ENCODE measurements at regions not wholly inside any gene's neighbourhood (a gene's known extent, or its start where the extent isn't known, plus 50 kb on each side); places are given as distances from the start of the nearest gene placed in this dataset.
"Not testable (repeated sequence)": the region's sequence is repeated elsewhere in the genome, so short reads cannot be mapped to it uniquely, and the experiment has no call there.

DNA sequence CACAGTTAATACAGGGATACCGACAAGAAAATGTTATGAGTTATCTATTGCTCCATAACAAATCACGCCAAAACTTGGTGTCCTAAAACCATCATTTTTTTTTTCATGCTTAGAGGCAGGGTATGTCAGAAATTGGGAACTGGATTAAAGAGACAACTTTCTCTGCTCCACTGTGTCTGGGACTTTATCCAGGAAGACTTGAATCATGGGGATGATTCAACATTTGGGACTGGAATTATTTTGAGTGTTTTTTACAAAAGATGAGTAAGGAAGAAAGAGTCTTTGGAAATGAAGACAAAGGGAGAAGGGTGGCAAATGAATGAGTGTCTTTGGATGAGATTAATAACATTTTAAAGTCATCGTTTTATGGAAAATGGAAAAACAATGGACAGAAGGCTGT, 1883.7 kb upstream of the C9orf72 start:
- no peak for DNase-seq

DNA sequence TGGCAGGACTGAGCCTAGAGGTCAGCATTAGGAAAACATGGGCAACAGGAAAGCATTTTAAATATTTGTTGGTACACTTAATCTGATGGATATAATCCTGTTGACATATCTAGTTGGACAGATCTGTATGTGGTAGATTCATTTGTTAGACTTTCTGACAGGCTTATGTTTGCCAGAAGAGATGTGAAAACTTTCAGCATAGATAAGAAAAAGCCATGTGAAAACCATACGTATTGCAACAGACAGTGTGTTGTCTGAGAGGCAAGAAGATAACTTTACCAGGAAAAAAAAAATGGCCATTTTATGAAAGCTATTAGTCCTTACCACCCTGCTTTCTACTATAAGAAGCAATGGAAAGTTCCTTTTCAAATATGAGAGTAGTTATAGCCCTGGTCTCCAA, 1902.2 kb upstream of the C9orf72 start:
- no peak for DNase-seq

DNA sequence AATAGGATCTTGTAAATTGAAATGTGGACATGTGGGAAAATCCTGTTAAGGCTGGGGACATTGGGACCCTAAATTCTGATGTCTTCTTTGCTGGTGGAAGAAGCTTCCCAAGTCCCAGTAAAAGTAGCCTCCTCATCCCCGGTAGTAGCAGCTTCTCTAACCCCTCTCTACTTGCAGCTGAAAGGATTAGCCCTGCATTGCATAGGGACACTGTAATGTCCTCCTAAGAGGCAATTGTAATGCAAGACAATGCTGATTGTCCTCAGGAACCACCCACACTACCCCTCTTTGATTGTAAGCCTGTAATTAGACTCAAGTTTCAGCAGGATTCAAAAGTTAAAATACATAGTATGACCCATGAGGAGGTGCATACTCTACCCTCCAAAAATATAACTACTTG, 1938.4 kb upstream of the C9orf72 start:
- DNase-seq: no peak

DNA sequence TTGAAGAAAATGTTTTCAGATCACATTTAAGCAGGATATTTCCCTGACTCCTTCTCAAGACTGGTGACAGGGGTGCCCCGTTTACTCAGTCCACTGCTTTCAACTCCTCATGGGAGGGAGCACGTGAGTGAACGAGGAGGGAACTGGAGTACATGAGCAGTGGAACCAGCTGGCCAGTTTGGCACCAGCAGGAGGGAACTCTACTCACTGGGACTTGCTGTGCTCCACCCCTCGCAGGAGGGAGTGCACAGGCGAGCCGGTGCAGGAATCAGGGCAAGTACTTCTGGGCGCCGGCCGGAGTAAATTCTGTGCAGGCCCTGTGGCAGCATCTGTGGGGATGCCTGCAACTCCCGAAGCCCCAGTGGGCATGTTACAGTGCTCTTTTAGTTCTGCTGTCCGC, 1941.1 kb upstream of the C9orf72 start:
- no peak for DNase-seq

DNA sequence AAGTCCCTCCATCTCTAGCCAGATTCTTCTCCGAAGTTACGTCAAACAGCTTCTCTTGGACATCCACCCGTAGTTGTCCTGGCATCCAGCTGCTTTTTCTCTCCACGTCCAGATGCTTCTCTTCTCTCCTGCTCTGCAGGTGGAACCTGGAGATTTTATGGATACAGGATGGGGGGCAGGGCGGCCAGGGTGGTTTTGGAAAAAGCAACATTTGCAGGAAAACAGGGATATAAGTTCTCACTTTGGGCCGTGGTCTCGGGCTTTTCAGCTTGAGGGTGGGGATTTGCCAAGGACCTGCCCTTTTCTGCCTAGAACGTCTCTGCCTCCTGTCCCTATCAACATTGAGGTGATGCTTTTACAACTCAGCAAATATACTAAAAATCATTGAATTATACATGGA, 1941.6 kb upstream of the C9orf72 start:
- DNase-seq: no peak

DNA sequence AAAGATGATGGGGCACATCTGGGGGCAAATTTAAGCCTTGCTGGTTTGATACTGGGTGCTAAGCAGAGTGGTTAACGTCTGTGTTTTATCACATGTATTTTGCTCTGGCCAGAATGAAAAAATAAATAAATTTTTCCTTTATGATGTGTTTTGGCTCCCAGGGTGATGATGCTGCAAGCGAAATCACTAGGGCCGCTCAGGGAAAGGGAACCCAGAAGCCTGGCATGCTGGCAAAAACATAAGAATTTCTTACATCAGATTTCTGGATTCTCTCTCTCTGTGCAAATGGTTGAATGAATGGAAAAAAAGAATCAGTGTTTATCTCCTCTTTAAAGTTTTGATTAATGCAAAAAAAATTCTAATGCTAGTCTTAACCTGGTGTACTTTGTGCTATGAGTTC, 1975.2 kb upstream of the C9orf72 start:
- DNase-seq: no peak

DNA sequence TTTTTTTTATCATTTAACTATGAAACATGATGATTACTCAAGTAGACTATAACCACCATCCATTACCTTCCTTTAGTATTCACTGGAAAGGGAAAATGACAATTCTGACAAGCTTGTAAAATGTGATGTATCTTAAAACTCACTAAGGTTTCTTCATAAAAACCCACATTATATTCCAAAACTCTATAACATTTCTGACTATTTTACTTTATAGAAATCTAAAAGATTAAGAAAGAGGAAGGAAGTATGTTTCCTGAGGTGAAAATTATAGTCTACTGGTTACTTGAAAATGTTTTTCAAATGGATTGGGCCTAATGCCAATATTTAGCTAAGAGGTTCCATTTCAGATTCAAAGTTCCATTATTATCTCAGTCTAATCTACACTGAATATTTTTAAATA, 1982.2 kb upstream of the C9orf72 start:
- no peak for DNase-seq

DNA sequence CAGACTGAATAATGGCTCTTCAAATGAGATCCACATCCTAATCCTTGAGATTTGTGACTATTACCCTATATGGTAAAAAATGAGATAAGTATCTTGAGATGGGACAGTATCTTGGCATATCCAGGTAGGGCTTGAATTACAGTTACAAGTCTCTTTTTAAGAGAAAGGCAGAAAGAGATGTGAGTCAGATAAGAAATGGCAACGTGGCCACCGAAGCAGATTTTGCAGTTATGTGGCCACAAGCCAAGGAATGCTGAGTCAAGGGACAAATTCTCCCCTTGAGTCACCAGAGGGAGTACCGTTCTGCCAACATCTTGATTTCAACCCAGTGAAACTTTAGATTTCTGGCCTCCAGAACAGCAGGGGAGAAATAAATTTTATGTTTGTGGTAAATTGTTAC, 1983.0 kb upstream of the C9orf72 start:
- no peak for DNase-seq

DNA sequence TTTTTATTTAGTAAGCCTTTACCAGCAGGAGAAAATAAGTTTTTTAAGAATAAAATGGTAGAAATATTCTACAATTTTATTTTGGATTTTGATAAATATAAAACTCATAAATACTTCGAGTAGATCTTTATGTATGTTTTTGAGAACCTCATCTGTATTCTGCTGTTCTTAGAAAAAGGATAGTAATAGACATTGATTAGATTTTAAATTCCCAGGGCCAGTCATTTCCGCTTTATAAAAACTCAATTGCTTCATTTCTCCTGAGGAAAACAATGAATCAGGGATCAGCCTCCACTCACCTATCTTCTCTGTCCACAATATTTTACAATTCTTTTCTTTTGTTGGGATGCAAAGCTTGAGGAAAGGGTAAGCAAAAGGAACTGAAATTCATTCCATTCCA, 1983.5 kb upstream of the C9orf72 start:
- DNase-seq: no peak

DNA sequence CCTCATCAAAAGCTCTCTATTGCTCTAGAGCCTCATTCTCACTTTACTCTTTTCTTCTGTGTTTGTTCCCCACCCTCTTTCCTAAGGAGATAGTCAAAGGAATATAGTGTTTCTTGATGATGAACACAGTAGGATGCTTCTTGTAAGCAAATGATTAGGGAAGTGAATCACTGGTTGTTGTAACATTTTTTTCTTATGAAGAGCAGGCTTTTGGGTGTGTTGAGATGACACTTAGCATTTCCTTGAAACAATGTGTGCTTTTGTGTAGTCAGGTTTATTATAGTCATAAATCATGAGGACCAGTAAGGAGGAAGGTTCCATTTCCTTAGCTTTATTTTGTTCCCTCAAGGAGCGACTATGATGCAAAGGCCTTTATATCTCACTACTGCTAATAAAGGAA, 1991.3 kb upstream of the C9orf72 start:
- no peak for DNase-seq

DNA sequence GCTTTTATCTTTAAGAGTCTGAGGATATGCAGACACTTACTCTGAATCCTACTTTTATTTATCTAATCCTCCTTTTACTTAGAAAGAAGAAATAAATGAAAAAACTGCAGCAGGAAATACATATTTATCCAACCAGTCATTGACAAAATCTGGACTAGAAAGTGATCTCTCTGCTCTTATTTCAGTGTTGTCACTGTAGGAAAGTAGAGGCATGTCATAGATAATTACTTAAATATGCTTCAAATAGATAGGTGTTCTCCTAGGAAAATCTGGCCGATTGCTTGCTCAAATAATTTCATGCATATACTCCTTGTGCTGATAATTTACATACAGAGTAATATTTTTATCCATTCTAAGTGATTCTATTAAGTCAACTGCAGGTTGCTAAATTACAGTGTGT, 2001.9 kb upstream of the C9orf72 start:
- no peak for DNase-seq

DNA sequence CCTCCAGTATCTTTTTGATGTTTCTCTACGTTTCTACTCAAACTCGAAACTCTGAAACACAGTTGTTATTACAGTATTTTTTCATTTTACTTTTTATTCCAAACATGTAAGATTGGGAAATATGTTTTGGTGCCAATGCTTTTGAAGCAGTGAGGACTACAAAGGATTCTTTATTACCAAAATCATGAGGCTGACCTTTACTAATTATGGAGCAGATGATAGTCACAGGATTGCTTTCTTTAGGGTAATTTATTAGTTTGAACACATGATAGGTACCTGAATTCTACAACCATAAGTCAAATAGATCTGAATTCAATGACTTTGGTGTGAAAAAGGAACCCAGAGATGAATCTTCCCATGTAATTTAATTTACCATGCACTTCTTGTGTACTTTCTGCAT, 2015.1 kb upstream of the C9orf72 start:
- no peak for DNase-seq

DNA sequence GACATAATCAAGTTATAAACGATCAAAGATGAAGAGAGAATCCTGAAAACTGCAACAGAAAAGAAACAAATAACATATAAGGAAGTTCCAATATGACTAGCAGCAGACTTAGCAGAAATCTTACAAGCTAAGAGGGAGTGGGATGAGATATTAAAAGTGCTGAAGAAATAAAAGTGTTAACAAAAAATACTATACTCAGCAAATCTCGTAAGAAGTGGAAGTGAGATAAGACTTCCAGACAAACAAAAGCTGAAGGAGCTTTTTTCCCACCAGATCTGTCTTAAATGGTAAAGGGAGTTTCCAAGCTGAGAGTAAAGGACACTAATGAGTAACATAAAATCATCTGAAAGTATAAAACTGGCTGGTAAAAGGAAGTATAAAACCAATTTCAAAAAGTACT, 2036.0 kb upstream of the C9orf72 start:
- no peak for DNase-seq

DNA sequence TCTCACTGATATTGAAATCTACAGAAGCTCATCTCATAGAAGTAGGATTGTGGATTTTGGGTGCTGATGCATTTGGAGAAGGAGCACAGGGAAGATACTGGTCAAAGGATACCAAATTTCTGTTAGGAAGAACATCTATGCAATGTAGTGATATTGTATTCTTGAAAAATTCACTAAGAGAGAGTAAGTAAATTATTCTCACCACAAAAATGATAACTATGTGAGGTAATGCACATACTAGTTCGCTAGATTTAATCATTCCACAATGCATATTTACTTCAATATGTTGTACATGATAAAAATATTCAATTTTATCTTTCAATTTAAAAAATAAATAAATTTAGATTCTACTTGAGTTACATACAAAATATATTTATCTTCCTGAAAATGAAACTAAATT, 2040.5 kb upstream of the C9orf72 start:
- DNase-seq: no peak

DNA sequence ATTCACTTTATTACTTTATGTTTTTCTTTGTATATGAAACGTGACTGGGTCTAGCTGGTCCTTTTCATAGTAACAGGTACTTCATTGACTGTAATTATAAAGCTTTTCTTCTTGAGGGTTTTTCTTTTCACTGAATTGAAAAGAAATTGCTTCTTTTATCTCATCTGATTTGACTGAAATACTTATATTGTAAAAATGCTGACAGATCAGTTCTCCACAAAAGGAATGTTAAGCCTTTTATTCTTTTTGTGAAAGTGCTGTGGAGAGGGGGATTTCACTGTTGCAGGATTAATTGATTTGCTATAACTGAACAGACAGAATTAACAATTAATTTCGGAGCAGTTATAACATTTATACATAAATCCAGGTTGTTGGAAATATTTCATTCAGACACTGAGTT, 2043.6 kb upstream of the C9orf72 start:
- no peak for DNase-seq

DNA sequence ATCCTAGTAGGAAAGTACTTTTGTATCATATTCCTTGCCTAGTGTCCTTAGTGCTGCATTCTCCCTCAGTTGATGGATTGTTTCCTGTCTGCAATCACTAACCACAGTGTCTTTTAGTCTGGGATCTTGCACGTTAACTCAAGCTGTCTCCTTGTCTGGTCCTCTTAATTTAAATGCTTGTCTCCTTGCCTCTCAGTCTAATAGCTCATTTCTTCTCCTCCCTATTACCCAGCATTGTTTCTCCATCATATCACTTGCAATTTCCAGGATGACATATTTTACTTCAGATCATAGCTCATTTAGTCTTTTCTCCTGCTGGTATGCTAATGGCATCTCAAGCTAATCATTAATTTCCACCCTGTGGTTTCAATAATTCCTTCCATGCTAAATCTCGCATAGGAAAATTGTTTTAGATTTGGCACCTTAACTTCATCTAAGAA, 2052.0 kb upstream of the C9orf72 start:
- DNase-seq: no peak

DNA sequence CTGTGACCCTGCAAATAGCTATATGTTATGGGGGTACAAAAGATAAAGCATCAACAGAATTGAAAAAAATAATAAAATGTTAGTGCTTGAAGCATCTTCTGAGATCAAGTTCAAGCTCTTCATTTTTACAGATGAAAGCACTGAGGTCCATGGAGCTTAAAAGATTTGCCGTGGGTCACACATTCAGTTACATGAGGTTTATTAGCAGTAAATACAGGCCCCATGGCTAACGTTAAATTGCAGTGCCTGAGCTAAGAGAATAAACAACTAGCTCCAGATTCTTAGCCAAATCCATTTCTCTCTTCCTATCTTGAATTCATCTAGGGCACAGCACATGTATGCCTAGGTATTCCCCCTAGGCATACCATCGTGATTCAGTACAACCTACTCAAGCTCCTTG, 2052.7 kb upstream of the C9orf72 start:
- no peak for DNase-seq

DNA sequence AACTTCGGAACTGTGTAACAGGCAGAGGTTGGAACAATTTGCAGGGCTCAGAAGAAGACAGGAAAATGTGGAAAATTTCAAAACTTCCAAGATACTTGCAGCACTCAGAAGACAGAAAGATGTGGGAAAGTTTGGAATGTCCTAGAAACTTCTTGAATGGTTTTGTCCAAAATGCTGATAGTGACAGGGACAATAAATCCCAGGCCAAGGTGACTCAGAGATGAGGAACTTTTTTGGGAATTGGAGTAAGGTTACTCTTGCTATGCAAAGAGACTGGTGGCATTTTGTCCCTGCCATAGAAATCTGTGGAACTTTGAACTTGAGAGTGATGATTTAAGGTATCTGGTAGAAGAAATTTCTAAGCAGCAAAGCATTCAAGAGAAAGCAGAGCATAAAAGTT, 2055.6 kb upstream of the C9orf72 start:
- DNase-seq: not testable (repeated sequence)

DNA sequence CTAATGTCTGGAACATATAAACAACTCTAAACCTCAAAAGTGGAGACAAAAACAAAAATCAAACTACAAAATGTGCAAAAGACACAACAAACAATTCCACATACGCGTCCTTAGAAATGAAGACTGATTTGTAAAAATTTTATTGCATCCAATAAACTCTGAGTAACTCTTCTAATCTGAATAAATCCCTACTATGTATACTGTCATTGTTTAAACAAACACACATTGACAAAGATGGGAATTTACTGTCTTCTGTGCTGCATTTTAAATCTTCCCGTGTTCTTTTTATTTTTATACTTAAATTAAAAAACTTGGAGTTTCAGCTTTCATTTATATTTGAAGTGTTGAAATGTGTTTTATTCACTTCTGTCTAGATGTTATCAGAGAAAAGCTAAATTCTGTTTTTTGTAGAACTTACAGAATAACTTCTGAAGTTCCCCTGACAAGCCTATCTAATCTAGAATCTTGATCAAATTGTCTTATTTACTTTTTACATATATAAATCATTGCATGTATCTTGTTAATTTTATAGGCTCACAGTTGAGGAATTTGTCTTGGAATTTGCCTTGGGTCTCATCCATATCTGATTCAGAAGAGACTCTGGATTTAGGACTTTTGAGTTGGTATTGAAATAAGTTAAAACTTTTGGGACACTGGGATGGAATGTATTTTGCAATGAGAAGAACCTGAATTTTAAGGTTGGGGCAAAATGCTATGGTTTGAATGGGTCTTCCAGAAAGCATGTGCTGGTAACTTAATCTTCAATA, 2064.4 kb upstream of the C9orf72 start:
- no peak for DNase-seq

DNA sequence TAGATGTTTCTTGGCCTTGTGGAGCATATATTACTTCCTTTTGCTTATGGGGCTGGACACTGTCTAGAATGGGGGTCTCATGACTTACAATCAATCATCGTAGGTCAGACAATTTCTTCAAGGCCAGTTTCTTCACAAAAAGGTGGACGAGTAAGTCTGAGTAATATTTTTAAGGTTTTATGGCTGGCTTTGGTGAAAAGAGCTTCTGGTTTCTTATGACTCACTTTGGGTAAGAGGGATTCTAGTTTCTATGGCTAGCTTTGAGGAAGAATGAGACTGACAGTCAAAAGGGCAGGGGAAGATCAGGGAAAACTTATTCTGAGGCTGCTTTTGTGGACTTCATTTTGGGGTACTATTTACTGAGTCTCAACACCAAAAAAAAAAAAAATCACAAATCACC, 2067.2 kb upstream of the C9orf72 start:
- DNase-seq: no peak

DNA sequence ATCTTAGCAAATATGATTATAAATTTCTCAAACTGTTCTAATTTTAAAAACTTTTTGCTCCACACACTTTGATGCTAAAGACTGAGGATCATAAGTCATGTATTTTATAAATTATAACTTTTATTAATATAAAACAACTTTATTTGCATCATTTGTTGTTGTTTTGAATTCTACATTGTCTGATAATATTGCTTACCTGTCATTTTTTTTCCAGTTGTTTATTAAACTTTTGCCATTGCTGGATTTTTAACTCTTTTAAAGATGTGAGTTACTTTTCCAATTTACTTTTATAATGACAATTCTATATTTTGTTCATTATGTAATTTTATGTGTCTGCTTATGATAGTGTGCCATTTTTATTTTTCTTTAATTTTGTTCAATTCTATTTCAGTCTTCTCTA, 2071.2 kb upstream of the C9orf72 start:
- DNase-seq: no peak

DNA sequence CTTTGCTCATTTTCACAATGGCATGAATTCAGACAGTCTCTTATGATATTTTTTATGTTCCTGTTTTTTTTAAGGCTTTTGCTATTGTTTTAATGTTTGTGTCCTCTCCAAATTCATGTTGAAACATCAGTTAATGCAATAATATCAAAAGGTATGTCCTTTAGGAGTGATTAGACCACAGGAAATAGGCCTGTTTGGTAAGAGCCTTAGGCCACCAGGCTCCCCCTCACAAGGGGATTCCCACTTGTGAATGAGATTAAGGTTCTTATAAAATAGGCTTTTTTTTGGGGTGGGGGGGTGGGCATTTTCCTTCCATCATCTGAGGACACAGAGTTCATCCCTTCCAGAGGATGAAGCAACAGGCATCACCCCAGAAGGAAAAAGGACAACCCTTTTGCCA, 2074.2 kb upstream of the C9orf72 start:
- no peak for DNase-seq

DNA sequence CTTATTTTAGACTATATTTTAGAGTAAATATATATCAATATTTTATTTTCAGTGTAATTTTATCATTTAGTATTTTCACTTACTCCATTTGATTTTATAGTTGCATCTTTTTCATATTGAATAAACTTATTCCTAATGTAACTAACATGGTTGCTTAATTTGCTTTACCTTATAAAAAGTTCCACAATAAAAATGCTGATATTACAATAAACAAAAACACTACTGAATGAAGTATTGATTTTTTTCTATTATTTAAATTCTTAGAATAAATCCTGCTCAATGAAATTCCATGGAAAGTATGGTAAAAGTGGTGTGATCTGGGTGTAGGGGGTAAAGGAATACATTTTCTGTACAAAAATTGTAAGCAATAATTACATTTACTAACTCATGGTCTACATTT, 2074.9 kb upstream of the C9orf72 start:
- DNase-seq: no peak

DNA sequence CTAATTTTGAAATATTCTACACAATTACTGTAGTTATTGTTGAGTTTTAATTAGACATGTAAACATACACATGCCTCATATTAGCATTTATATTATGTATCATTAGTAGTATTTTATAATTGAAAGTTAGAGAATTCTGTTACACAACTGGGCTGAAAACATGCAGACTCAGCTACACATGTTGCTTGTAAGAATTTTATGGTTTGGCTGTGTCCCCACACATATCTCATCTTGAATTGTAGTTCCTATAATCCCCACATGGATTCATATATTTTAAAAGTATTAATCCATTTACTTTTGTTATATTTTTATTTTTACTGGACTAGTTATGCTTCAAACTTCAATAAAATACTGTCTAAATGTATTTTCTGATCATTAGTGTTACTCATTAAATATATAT, 2075.3 kb upstream of the C9orf72 start:
- DNase-seq: no peak

DNA sequence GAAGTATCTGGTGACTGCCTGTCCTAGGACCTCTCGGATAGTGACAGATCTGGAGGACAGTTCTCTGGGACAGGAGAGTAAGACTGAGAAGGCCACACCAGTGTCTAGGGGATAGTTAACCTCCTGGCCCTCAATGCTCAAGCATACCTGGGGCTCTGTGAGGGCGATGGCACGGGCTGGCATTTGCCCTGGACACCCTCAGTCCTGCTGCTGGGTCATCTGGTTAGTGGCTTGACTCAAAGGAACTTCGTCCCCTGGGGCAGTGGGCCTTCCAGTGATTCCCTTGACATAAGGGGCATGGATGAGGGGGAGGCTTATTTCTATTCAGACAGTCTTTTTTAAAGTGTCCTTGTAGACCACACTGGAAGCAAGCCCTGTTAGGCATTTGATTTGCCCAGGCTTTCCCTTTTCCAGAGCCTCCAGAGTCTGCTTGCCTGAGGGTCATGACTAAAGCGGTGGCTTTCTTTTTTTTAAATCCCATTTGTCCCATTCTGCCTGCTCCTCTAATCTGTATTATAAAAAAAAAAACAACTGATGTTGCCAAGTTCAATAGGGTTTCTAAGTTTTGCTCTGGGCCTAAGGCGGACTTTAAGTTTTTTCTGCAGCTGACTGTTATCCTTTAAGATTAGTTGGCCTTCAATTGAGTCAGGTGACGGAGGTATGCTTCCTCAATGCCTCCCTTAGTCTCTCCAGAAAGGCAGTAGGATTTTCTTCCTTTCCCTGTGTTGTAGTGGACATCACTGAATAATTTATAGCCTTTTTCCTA, 2083.5 kb upstream of the C9orf72 start:
- DNase-seq: no peak
